Loucy (cell line): ENCODE measurements at regions not wholly inside any gene's neighbourhood (a gene's known extent, or its start where the extent isn't known, plus 50 kb on each side); places are given as distances from the start of the nearest gene placed in this dataset.

Experiments used
- H2AFZ ChIP-seq: fragments of 200-600 bp; sonication (generic); 2 replicates; pipeline ENCODE4 v1.6.0; 2016; ENCODE audit warnings: antibody characterized with exemption, mild to moderate bottlenecking, low read length, moderate library complexity
- H3F3A ChIP-seq: fragments of 200-600 bp; 2 replicates; pipeline ENCODE4 v1.6.0; 2016; ENCODE audit warnings: antibody characterized with exemption, low read depth, mild to moderate bottlenecking
- H3K27me3 ChIP-seq: fragments of 200-600 bp; sonication (generic); 2 replicates; pipeline ENCODE4 v1.6.1; 2014; ENCODE audit warnings: low read length, mild to moderate bottlenecking; ENCODE audit not compliant: insufficient read depth, poor library complexity, severe bottlenecking
- H3K36me3 ChIP-seq: fragments of 200-600 bp; sonication (generic); 2 replicates; pipeline ENCODE4 v1.6.1; 2016; ENCODE audit warnings: low read length; ENCODE audit not compliant: insufficient read depth
- H3K4me1 ChIP-seq: fragments of 200-600 bp; sonication (generic); 2 replicates; pipeline ENCODE4 v1.5.1; 2014; ENCODE audit warnings: low read length, mild to moderate bottlenecking; ENCODE audit not compliant: insufficient read depth, poor library complexity, severe bottlenecking
- H3K4me2 ChIP-seq: fragments of 200-600 bp; sonication (generic); 2 replicates; pipeline ENCODE4 v1.6.0; 2014; ENCODE audit warnings: antibody characterized with exemption, low read length, low read depth, mild to moderate bottlenecking; ENCODE audit not compliant: poor library complexity, severe bottlenecking
- H3K4me3 ChIP-seq: fragments of 200-600 bp; sonication (generic); 2 replicates; pipeline ENCODE4 v1.5.1; 2014; ENCODE audit warnings: low read length, mild to moderate bottlenecking, mixed read lengths; ENCODE audit not compliant: poor library complexity, severe bottlenecking
- H3K79me2 ChIP-seq: fragments of 200-600 bp; sonication (generic); 2 replicates; pipeline ENCODE4 v1.6.1; 2014; ENCODE audit warnings: low read length; ENCODE audit not compliant: insufficient read depth
- H3K9ac ChIP-seq: fragments of 200-600 bp; sonication (generic); 2 replicates; pipeline ENCODE4 v1.6.0; 2014; ENCODE audit warnings: mild to moderate bottlenecking, low read depth, low read length, moderate library complexity; ENCODE audit not compliant: poor library complexity, severe bottlenecking
- H3K9me2 ChIP-seq: fragments of 200-600 bp; sonication (generic); replicated peaks from 2 replicates; pipeline ENCODE4 v1.6.1; 2016; ENCODE audit warnings: low read depth, low read length, mixed read lengths
- H3K9me3 ChIP-seq: fragments of 200-600 bp; sonication (generic); 2 replicates; pipeline ENCODE4 v1.6.1; 2014; ENCODE audit warnings: mild to moderate bottlenecking, antibody characterized with exemption, low read length, low read depth; ENCODE audit not compliant: insufficient read depth
- H4K20me1 ChIP-seq: fragments of 200-600 bp; sonication (generic); 2 replicates; pipeline ENCODE4 v1.6.0; 2014; ENCODE audit warnings: antibody characterized with exemption, low read length, mild to moderate bottlenecking; ENCODE audit not compliant: insufficient read depth, poor library complexity, severe bottlenecking
- EZH2phosphoT487 ChIP-seq: fragments of 200-600 bp; IDR thresholded peaks from 2 replicates; pipeline ENCODE4 v1.6.1; 2018; ENCODE audit warnings: antibody characterized with exemption, mild to moderate bottlenecking, moderate library complexity, borderline replicate concordance
- TF ChIP-seq, protein P1 (sequence below): fragments of 200-600 bp; sonication (generic); conservative IDR thresholded peaks from 2 replicates; pipeline ENCODE4 v1.5.1; 2014; ENCODE audit warnings: mild to moderate bottlenecking, antibody characterized with exemption, low read length

DNA sequence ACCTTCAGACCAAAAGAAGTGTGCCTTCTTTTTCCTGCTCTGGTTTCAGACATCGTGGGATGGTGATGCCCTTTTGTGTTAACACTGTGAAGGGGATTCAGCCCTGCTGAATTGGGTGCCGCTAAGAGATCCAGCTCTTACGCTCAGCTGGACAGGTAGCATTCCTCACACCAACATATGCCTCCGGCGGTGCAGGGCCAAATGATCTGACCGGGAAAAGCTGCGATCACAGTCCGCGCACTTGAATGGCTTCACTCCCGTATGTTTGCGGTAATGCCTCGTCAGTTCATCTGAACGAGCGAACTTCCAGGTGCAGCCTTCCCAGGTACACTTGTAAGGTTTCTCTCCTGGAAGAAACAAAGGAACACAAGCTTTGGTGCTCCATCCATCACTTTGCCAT lies 438.9 kb downstream of the KLF12 start:
- no peaks in the 10 kb centered on the region for H4K20me1 ChIP-seq
- H3K27me3 ChIP-seq: no peaks in the 10 kb centered on the region
- no peaks in the 10 kb centered on the region for H3K9me2 ChIP-seq
- no peak overlapping the region for H3K4me3 ChIP-seq
- H3F3A ChIP-seq: no peaks in the 10 kb centered on the region
- no peak overlapping the region for H3K9ac ChIP-seq
- no peaks in the 10 kb centered on the region for H3K4me1 ChIP-seq
- no peak overlapping the region for H2AFZ ChIP-seq
- H3K36me3 ChIP-seq: peaks cover 16% of the 10 kb centered on the region; the same call in 1 of the 2 replicates
- no peaks in the 10 kb centered on the region for H3K9me3 ChIP-seq
- no peaks in the 10 kb centered on the region for H3K79me2 ChIP-seq
- TF ChIP-seq EZH2phosphoT487: no peak
- no peak overlapping the region for H3K4me2 ChIP-seq

DNA sequence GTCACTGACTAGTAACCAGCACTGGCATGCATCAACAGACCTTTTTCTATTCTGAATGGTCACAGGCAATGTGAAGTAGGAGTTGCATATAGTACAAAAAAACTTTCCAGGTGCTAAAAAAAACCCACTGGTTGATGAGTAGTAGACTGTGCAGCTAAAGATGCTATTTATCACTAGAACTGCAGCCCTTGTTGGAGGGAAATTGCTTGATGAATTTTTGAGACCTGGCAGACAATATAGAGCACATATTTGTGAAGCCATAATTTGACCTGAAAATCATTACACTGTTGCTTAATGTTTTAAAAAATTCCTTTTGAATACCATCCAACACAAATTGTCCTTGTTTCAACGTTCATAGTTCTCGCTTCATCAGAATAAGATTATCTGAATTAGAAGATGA lies 441.0 kb downstream of the KLF12 start:
- H3K4me2 ChIP-seq: no peak overlapping the region
- H3K4me3 ChIP-seq: no peak overlapping the region
- no peaks in the 10 kb centered on the region for H3K9me3 ChIP-seq
- H3K79me2 ChIP-seq: no peaks in the 10 kb centered on the region
- peaks cover 16% of the 10 kb centered on the region; the same call in 1 of the 2 replicates for H3K36me3 ChIP-seq
- no peaks in the 10 kb centered on the region for H3K27me3 ChIP-seq
- no peak overlapping the region for H2AFZ ChIP-seq
- H3K9ac ChIP-seq: no peak overlapping the region
- H3K9me2 ChIP-seq: no peaks in the 10 kb centered on the region
- H3K4me1 ChIP-seq: no peaks in the 10 kb centered on the region
- H4K20me1 ChIP-seq: no peaks in the 10 kb centered on the region
- no peaks in the 10 kb centered on the region for H3F3A ChIP-seq
- TF ChIP-seq, protein P1, sequence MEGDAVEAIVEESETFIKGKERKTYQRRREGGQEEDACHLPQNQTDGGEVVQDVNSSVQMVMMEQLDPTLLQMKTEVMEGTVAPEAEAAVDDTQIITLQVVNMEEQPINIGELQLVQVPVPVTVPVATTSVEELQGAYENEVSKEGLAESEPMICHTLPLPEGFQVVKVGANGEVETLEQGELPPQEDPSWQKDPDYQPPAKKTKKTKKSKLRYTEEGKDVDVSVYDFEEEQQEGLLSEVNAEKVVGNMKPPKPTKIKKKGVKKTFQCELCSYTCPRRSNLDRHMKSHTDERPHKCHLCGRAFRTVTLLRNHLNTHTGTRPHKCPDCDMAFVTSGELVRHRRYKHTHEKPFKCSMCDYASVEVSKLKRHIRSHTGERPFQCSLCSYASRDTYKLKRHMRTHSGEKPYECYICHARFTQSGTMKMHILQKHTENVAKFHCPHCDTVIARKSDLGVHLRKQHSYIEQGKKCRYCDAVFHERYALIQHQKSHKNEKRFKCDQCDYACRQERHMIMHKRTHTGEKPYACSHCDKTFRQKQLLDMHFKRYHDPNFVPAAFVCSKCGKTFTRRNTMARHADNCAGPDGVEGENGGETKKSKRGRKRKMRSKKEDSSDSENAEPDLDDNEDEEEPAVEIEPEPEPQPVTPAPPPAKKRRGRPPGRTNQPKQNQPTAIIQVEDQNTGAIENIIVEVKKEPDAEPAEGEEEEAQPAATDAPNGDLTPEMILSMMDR: no peak
- no peak for TF ChIP-seq EZH2phosphoT487

DNA sequence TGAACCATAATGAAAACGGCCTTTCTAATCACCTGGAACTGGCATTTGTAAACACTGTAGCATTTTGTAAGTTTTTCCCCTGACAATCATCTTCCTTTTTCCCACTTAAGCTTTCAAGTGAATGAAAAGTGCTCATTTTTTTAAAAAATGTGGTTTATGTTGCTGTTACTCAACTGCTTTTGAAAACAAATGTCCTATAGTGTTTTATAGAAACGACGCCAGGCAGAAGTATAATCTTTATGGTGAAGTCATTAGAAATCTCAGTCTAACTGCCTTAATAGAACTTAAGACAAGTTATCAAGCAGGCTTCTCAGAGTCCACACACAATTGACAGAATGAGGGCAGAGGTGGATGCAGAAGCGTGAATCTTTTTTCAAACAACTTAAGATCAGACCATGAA lies 442.3 kb downstream of the KLF12 start:
- Histone ChIP-seq H3K9me2 (no peaks in the 10 kb centered on the region), H4K20me1 (no peaks in the 10 kb centered on the region), H3K9me3 (no peaks in the 10 kb centered on the region), H3K4me1 (no peaks in the 10 kb centered on the region), H3K4me2 (no peak overlapping the region), H3K4me3 (no peak overlapping the region), H3K36me3 (peaks cover 16% of the 10 kb centered on the region; the same call in 1 of the 2 replicates), H3K9ac (no peak overlapping the region), H3K79me2 (no peaks in the 10 kb centered on the region), H3K27me3 (no peaks in the 10 kb centered on the region), H2AFZ (no peak overlapping the region), H3F3A (no peaks in the 10 kb centered on the region)
- TF ChIP-seq, protein P1: no peak
- TF ChIP-seq EZH2phosphoT487: no peak

DNA sequence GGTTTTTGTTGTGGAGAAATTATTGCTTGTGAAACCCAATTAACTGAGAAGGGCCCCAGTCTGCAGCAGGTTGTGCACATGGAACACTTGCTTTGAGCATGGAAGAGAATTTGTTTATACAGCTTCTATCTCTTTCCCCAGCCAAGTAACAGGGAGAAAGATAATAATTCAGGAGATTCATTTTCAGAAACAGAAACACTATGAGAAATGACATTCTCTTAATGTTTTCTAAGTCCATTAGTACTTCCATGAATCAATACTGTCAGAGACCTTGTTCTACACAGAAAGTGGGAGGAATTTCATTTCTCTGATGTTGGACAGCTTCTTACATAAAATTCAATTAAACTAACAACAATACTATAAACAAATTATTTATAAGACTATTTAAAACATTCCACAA lies 446.3 kb downstream of the KLF12 start:
- Histone ChIP-seq H3K79me2 (no peaks in the 10 kb centered on the region), H3K27me3 (no peaks in the 10 kb centered on the region), H3F3A (no peaks in the 10 kb centered on the region), H3K4me1 (no peaks in the 10 kb centered on the region), H3K9ac (no peak overlapping the region), H3K4me3 (no peak overlapping the region), H3K9me3 (no peaks in the 10 kb centered on the region), H2AFZ (no peak overlapping the region), H3K36me3 (no peaks in the 10 kb centered on the region), H4K20me1 (no peaks in the 10 kb centered on the region), H3K9me2 (no peaks in the 10 kb centered on the region), H3K4me2 (no peak overlapping the region)
- TF ChIP-seq, protein P1: no peak
- no peak for TF ChIP-seq EZH2phosphoT487
